Calu3 (cell line): ENCODE measurements at regions not wholly inside any gene's neighbourhood (a gene's known extent, or its start where the extent isn't known, plus 50 kb on each side); places are given as distances from the start of the nearest gene placed in this dataset.

Experiments used
- BruUV-seq: library from RNA; stranded (reverse); fragments of 400-500 nt; replicated peaks from 2 replicates; lab custom pipeline; 2021; lab: Mats Ljungman, UMichigan
- CTCF ChIA-PET: fragments of 300-600 bp; sonication (Branson Sonifier 250); formaldehyde crosslinking; loops from one replicate; lab custom pipeline; 2022; ENCODE audit warnings: antibody characterized with exemption; lab: Charles Lee
- DNase-seq: peaks from one replicate; pipeline ENCODE4 v3.0.0; 2022
- H3K27ac Mint-ChIP-seq: one replicate; pipeline ENCODE4 v1.8.0; 2022; ENCODE audit warnings: mixed read lengths; ENCODE audit not compliant: unreplicated experiment
- H3K27me3 Mint-ChIP-seq: one replicate; pipeline ENCODE4 v1.8.0; 2022; ENCODE audit warnings: mixed read lengths; ENCODE audit not compliant: unreplicated experiment
- H3K36me3 Mint-ChIP-seq: one replicate; pipeline ENCODE4 v1.8.0; 2022; ENCODE audit warnings: mild to moderate bottlenecking, moderate library complexity, mixed read lengths; ENCODE audit not compliant: insufficient read depth, unreplicated experiment
- H3K4me1 Mint-ChIP-seq: one replicate; pipeline ENCODE4 v1.8.0; 2022; ENCODE audit warnings: mild to moderate bottlenecking, low read depth, mixed read lengths; ENCODE audit not compliant: unreplicated experiment
- H3K4me3 Mint-ChIP-seq: one replicate; pipeline ENCODE4 v1.8.0; 2022; ENCODE audit warnings: mild to moderate bottlenecking, low read depth, moderate library complexity, mixed read lengths; ENCODE audit not compliant: unreplicated experiment
- H3K9me3 Mint-ChIP-seq: one replicate; pipeline ENCODE4 v1.8.0; 2022; ENCODE audit warnings: low read depth, mixed read lengths; ENCODE audit not compliant: unreplicated experiment
- intact Hi-C: fragments of 100-400 bp; cut with micrococcal nuclease; formaldehyde crosslinking; loops from one replicate; pipeline ENCODE4 v1.10.0; 2022; ENCODE audit not compliant: unreplicated experiment
- TF ChIP-seq, protein P1 (sequence below): fragments of 200-600 bp; IDR thresholded peaks from one replicate; pipeline ENCODE4 v1.8.0; 2022; ENCODE audit warnings: antibody characterized with exemption; ENCODE audit not compliant: unreplicated experiment

DNA sequence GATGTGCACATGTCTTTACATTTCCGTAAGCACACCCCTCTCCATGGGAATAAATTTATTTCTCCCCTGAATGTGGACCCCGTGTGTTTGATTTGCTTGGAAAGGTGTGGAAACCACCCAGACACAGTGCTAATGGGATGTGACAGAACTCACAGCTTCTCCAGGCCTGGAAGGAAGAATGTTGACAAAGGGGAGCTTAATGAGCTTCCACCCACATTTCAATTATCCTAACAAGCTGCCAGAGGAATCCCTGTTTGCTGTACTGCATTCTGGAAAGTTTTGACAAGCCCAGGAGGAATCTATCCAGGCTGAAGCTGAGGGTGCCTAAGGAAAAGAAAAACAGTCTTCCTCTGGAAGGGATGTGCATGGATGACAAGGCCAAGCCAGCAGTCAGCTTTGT is 51.2 kb upstream of the CCDC60 start:
- Mint-ChIP-seq H3K4me3 (no peak overlapping the region), H3K27ac (no peak overlapping the region), H3K36me3 (no peaks in the 10 kb centered on the region), H3K27me3 (peaks cover 19% of the 10 kb centered on the region), H3K9me3 (no peaks in the 10 kb centered on the region), H3K4me1 (no peaks in the 10 kb centered on the region)
- CTCF ChIA-PET, result no interaction called here
- TF ChIP-seq, protein P1, sequence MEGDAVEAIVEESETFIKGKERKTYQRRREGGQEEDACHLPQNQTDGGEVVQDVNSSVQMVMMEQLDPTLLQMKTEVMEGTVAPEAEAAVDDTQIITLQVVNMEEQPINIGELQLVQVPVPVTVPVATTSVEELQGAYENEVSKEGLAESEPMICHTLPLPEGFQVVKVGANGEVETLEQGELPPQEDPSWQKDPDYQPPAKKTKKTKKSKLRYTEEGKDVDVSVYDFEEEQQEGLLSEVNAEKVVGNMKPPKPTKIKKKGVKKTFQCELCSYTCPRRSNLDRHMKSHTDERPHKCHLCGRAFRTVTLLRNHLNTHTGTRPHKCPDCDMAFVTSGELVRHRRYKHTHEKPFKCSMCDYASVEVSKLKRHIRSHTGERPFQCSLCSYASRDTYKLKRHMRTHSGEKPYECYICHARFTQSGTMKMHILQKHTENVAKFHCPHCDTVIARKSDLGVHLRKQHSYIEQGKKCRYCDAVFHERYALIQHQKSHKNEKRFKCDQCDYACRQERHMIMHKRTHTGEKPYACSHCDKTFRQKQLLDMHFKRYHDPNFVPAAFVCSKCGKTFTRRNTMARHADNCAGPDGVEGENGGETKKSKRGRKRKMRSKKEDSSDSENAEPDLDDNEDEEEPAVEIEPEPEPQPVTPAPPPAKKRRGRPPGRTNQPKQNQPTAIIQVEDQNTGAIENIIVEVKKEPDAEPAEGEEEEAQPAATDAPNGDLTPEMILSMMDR, result no peak
- intact Hi-C loops, result no loop called here
- BruUV-seq, result no TSS peak
- DNase-seq, result no peak
